Neutrophil (primary cell): ENCODE measurements at regions not wholly inside any gene's neighbourhood (a gene's known extent, or its start where the extent isn't known, plus 50 kb on each side); places are given as distances from the start of the nearest gene placed in this dataset.

Experiments
- H3K27ac ChIP-seq: fragments of 200-600 bp; sonication (generic); 2 replicates; pipeline ENCODE4 v1.5.1; 2016; ENCODE audit warnings: mild to moderate bottlenecking, moderate library complexity
- H3K27me3 ChIP-seq: fragments of 200-600 bp; sonication (generic); 2 replicates; pipeline ENCODE4 v1.6.0; 2016; ENCODE audit warnings: mild to moderate bottlenecking
- H3K36me3 ChIP-seq: fragments of 200-600 bp; sonication (generic); 2 replicates; pipeline ENCODE4 v1.5.1; 2017
- H3K4me1 ChIP-seq, 2 experiments: fragments of 200-600 bp in 1 of 2; sonication (generic) in 1 of 2; 1 replicate in 1 of 2; 2 replicates in 1 of 2; pipeline versions ENCODE4 v1.5.1 to v1.6.1; 2013 to 2016; ENCODE audit warnings: low read depth in 1 of 2, low read length in 1 of 2, mild to moderate bottlenecking in 1 of 2, moderate library complexity in 1 of 2; ENCODE audit not compliant: control insufficient read depth in 1 of 2, insufficient read depth in 1 of 2
- H3K4me3 ChIP-seq, 2 experiments: fragments of 200-600 bp in 1 of 2; sonication (generic) in 1 of 2; 1 replicate in 1 of 2; 2 replicates in 1 of 2; pipeline ENCODE4 v1.5.1; 2013 to 2016; ENCODE audit warnings: low read depth in 1 of 2, low read length in 1 of 2, mild to moderate bottlenecking in 1 of 2, moderate library complexity in 1 of 2
- H3K9me3 ChIP-seq: fragments of 200-600 bp; sonication (generic); 2 replicates; pipeline ENCODE4 v1.5.1; 2016
- TF ChIP-seq, protein P1 (sequence below): fragments of 200-600 bp; sonication (generic); IDR thresholded peaks from 2 replicates; pipeline ENCODE4 v1.5.1; 2016; ENCODE audit warnings: antibody characterized with exemption

DNA sequence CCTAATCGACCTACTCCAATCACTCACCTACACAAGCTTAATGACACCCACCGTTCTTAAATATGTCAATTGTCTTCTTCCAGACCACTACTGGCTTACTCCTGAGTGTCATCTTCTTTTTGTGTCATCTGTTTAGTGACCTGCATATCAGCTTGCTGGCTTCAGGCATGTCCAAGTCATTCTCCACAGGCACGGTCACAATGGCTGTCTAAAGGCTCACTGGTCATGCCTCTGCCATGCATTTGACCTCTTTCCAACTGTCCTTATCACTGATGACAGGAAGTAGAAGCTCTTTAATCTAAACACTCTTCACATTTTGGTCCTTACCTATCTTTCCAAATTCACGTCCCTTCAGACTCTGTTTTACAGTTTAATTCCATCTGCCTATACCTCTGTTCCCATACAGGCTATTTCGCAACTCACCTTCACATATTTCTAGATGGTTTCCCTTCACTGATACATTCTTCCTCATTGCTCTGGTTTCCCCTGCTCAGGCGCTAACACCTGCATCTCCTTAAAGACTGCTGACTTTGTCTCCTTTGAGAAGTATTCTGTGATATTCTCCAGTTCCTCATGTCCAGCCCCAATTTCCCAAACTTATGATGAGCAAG lies 217.5 kb downstream of the TRIB2 start:
- H3K4me1 ChIP-seq: no peaks in the 10 kb centered on the region
- TF ChIP-seq, protein P1, sequence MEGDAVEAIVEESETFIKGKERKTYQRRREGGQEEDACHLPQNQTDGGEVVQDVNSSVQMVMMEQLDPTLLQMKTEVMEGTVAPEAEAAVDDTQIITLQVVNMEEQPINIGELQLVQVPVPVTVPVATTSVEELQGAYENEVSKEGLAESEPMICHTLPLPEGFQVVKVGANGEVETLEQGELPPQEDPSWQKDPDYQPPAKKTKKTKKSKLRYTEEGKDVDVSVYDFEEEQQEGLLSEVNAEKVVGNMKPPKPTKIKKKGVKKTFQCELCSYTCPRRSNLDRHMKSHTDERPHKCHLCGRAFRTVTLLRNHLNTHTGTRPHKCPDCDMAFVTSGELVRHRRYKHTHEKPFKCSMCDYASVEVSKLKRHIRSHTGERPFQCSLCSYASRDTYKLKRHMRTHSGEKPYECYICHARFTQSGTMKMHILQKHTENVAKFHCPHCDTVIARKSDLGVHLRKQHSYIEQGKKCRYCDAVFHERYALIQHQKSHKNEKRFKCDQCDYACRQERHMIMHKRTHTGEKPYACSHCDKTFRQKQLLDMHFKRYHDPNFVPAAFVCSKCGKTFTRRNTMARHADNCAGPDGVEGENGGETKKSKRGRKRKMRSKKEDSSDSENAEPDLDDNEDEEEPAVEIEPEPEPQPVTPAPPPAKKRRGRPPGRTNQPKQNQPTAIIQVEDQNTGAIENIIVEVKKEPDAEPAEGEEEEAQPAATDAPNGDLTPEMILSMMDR: no peak
- peaks cover 37% of the 10 kb centered on the region for H3K27me3 ChIP-seq
- H3K27ac ChIP-seq: no peak overlapping the region
- no peak overlapping the region for H3K4me3 ChIP-seq
- H3K9me3 ChIP-seq: no peaks in the 10 kb centered on the region
- H3K36me3 ChIP-seq: no peaks in the 10 kb centered on the region

DNA sequence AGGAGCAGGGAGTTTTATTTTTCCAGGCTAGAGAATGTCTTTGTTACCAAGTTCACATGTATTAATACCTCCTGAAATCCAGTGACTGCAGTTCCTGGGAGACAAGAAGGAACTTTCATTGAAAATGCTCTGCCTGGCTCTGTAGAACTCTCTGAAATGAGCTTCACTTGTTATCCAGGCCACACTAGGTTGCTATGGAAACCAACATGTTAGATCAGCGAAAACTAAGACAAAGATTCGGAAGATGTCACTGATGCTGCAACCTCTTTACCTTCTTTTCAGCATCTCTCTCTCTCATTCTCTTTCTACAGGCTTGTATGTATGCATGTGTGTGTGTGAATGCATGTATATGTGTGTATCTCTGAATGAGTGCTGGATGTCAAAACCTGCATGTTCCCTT lies 218.5 kb downstream of the TRIB2 start:
- no peak overlapping the region for H3K27ac ChIP-seq

DNA sequence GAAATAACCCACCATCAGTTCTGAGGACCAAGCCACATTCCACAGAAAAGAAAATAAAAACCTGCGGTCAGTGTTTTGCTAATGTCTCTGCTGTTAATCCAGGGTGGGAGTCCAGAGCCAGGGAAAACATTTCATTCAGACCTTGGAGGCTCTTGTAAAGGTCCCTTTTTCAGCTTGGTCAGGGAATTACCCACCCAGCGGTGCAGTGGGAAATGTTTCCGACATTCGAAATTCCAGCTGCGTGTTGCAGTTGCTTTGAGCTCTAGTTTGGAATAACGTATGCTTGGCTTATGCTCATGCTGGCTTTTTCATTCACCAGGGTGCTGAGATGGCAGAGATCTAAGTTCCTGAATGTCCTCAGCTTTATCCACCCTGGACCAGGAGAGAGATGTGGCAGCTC lies 219.1 kb downstream of the TRIB2 start:
- Histone ChIP-seq H3K36me3 (no peaks in the 10 kb centered on the region), H3K4me1 (no peaks in the 10 kb centered on the region), H3K27ac (no peak overlapping the region), H3K27me3 (peaks cover 24% of the 10 kb centered on the region), H3K9me3 (no peaks in the 10 kb centered on the region), H3K4me3 (no peak overlapping the region)
- TF ChIP-seq, protein P1: no peak

More for the DNA sequence above, 218.5 kb downstream of the TRIB2 start:
- no peak overlapping the region for H3K4me3 ChIP-seq
- no peaks in the 10 kb centered on the region for H3K36me3 ChIP-seq
- H3K9me3 ChIP-seq: no peaks in the 10 kb centered on the region
- TF ChIP-seq, protein P1: no peak
- H3K27me3 ChIP-seq: peaks cover 27% of the 10 kb centered on the region
- H3K4me1 ChIP-seq: no peaks in the 10 kb centered on the region

DNA sequence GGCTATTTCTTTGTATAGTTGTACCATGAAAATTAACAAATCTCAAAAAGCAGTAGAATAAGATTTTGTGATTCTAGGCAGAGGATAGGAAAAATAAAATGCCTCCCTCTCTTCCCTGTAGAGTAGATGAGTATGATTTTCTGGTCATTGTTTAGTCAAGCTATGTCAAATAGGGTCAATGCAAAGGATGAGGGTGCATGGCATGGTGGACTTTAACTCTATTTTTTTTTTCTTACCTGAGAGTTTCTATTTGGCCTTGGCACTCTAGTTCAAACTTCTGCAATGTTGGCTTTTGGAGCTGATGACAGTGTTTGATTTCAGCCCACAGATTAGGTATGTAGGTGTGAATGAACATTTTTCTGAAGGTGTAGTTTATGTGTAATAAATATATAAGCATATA lies 224.5 kb downstream of the TRIB2 start:
- H3K36me3 ChIP-seq: no peaks in the 10 kb centered on the region
- no peaks in the 10 kb centered on the region for H3K27me3 ChIP-seq
- no peak overlapping the region for H3K27ac ChIP-seq
- no peaks in the 10 kb centered on the region for H3K4me1 ChIP-seq
- TF ChIP-seq, protein P1: no peak
- H3K4me3 ChIP-seq: no peak overlapping the region
- no peaks in the 10 kb centered on the region for H3K9me3 ChIP-seq

DNA sequence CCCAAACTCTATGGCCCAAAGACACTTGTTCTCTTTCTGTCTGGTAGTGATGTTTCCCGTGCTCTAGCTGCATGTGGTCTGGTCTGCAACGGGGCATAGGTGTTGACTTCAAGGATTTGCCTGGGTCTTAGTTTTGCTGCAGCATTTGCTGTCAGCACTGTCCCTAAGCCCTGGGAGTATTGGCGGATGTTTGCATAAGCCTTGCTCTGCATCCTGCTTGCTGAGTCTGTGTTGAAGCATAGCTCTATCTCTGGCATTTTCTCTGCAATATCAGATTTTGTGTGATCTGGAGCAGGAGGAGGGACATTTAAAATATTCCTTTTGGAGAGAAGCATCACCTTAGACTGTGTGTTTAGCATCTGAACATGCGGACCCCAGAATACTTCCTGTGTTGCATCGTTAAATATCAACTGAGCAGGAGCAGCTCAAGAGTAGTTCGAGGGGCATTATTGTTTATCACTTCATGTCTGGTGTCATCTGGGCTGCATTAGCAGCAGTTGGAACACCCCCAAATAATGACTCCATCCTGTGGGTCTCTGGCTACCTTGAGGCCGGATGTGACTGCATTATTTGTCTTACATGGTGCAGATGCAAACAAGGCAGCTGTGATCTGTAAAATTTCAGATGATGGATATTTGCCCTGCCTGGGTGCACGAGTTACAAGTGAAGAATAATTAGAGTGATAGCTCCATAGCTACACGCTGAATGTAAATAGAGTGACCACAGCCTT lies 231.7 kb downstream of the TRIB2 start:
- Histone ChIP-seq H3K4me3 (no peak overlapping the region), H3K9me3 (no peaks in the 10 kb centered on the region), H3K27ac (no peak overlapping the region), H3K4me1 (no peaks in the 10 kb centered on the region), H3K36me3 (no peaks in the 10 kb centered on the region), H3K27me3 (peaks cover 24% of the 10 kb centered on the region)
- TF ChIP-seq, protein P1: no peak
